ENCODE measurements at regions not wholly inside any gene's neighbourhood (a gene's known extent, or its start where the extent isn't known, plus 50 kb on each side); places are given as distances from the start of the nearest gene placed in this dataset.

DNA sequence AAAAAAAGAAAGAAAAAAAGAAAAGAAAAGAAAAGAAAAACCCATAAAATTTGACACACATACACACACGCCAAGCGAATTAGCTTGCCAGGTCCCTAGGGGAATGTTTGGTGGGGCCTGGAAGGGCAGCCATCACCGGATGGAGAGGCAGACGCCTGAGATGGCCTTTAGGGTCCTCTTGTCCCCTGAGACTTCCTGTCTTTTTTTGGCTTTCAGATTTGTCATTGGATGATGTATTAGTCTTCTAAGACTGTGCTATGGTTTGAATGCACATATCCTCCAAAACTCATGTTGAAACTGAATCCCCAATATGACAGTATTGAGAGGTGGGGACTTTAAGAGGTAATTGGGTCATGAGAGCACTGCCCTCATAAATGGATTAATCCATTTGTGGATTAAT is 211.8 kb downstream of the TOMM20 start:
- no peak for DNase-seq

DNA sequence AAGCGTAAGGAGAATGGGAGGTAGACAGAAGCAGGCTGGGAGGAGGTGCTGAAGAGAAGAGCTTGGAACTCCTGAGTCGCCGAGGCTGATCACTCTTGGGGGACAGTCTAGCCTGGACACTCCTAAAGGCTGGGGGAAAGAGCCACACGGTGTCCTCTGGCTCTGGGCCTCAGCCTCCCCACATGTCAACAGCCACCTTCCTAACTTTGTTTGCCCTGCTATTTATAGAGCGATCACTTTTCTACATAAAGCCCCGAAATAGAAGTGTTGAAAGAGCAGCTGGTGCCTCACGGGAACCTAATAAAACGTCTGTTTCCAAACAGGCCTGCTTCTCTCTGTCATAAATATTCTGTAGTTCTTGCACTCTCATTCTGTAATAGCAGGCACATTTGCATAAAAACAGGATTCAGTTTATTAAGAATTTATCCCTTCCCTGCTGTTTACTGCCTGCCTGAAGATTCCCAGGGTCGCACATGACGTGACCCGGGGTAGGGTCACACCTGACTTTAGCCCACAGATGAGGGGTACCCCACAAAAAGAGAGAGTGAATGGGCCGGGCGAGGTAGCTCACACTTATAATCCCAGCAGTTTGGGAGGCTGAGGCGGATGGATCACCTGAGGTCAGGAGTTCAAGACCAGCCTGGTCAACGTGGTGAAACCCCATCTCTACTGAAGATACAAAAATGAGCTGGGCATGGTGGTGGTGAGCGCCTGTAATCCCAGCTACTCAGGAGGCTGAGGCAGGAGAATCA is 212.5 kb downstream of the TOMM20 start:
- DNase-seq = peak in 2 of 3 experiments; percentile 31 to 65

DNA sequence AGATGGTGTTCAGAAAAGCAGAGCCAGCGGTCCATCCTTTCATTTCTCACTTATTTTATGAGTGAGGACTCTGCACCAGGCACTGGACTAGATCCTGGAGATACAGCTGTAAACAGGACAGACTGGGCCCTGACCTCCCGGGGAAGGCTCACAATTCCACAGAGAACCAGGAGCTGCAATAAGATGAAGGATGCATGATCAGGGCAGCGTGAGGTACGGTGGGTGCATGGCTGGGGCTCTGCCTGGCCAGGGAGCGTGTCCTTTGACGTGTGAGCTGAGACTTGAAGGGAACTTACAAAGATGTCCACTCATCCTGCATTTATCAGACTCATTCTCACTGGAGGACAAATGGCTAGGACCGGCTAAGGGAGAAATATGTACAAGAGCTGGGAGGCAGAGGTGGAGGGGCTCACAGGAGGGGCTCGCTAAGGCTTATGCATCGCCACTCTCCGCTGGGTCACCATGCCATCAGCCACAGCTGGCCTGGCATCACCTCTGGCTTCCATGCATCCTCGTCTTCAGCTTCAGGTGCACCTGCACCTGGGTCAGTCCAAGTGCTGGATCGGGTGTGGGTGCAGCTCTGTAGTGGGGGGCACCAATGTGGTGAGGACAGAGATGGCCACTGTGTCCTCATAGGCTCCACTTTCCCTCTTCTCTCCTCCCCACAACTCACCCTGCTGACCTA is 213.9 kb downstream of the TOMM20 start:
- no peak for DNase-seq

DNA sequence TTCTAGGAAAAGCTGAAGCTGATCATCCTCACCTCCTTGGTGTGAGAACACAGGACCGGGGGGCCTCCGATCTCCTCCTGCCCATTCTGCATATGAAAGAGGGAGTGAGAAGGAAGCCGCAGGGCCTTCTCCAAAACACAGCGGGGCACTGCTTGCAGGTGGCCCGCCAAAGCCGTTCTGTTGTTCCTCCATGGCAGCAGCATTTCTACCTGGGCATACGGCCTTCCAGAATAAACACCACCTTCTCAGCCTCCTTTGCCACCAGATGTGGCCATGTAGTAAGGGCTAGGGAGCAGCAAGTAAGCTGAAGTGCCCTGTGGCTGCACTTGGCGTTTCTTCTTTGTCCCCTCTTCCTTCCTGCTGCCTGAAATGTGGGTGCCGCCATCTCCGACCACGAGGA is 214.9 kb downstream of the TOMM20 start:
- DNase-seq = no peak

DNA sequence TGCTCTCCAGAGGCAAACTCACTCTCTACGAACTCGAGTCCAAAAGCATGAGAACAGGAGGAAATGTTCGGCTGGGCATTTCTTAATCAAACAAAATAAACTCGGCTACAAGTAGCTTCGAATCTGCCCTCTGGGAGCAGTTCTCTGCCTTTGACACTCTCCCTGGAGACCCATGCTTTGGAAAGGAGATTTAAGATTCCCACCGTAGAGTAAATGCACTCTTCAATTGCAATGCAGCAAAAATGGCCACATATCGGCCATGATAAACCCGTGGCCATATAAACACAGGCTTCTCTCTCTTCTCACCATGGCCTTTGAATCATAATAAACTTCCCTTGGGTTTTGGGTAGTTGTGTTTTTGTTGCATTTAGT is 215.4 kb downstream of the TOMM20 start:
- DNase-seq = no peak

DNA sequence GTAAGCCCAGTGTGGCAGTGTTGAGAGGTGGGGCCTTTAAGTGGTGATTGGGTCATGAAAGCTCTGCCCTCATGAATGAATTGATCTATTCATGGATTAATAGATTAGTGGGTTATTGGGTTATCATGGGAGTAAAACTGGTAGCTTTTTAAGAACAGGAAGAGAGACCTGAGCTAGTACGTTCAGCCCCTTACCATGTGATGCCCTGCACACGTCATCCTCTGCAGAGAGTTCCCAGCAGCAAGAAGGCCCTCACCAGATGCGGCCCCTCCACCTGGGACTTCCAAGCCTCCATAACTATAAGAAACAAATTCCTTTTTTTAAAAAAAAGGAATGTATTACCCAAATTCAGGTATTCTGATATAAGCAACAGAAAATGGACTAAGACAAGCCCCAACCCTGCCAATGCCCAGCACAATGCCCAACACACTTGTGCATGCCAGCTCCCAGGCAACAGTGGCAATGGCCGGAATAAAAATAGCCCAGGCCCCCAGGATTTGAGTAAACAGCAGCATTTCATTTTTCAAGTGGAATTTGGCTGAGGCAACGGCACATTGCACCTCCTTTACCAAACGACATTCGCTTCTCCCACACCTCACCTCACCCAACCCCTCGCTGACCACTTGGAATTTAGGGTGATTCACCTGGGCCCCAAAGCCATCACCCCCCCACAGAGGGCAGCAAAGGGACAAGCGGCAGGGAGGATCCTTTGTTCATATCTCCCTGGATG is 215.9 kb downstream of the TOMM20 start:
- DNase-seq = peak in 1 of 3 experiments; percentile 44

DNA sequence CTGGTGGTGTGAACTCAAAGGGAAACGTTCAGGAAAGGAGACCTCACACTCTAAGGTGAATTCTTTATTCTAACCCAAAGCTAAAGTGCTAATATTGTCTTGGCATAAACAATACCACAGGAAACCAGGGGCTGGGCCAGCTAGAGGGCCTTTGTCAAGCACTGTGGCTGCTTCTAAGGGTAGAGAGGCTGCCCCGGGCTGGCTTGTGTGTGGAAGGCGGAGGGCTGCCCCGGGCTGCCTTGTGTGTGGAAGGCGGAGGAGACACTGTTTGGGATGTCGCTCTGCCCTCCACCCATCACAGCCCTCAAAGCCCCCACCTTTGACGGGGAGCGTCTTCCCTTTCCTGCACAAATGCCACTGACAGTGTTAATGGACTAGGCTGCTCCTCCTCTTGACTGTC is 216.8 kb downstream of the TOMM20 start:
- no peak for DNase-seq

DNA sequence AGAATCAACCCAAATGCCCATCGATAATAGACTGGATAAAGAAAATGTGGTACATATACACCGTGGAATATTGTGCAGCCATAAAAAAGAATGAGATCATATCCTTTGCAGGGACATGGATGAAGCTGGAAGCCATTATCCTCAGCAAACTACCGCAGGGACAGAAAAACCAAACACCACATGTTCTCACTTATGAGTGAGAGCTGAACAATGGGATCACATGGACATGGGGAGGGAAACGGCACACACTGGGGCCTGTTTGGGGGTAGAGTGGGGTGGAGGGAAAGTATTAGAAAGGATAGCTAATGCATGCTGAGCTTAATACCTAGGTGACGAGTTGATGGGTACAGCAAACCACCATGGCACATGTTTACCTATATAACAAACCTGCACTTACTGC is 217.5 kb downstream of the TOMM20 start:
- peak in 1 of 3 experiments; percentile 13 for DNase-seq

DNA sequence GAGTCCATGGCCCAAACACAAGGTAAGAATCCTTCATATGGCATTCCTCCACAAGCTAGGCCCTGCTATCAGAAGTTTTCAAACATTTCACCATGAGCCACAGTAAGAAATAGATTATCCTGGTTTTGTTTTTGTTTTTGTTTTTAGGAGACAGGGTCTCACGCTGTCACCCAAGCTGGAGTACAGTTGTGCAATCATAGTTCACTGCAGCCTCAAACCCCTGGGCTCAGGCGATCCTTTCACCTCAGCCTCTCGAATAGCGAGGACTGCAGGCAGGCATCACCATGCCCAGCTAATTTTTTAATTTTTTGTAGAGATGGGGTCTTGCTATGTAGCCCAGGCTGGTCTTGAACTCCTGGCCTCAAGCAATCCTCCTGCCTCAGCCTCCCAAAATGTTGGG is 218.8 kb downstream of the TOMM20 start:
- DNase-seq = no peak

DNA sequence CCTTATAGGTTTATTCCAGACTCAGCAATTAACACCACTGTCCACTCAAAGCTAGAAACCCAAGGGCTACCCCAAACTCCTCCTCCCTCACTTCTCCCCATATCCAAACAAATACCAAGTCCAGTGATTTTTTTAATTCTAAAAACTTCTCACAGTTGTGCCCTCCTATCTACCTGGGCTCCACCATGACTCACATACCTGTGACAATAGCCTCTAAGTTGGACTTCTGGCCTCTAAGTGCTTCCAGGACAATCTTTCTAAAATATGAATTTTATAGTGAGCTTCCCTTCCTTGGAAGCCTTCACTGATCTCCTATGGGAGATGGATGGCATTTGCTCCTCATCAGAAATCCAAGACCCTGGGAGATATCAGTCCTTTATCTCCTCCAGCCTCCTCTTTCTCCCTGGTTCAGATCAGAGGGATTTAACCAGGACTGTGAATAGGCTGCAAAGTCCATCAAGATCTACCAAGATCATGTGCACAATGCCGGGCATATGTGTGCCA is 219.3 kb downstream of the TOMM20 start:
- DNase-seq = no peak

DNA sequence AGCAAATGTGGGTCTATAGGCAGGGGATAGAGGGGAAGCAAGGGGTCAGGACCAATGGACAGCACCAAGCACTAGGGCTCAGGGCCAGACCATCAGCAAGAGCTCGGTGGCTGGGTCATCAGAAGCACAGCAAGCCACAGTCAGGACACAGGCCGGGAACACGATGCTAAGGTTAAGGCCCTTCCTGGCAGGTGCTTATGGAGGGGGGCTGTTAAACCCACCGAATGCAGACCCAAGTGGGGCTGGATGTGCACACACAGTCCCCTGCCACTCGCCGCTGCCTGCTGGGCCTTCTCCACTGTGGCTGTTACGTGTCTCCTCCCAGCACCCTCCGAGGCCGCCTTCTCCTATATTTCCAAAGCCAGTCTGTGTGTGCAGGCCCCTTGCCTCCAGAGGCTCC is 220.1 kb downstream of the TOMM20 start:
- no peak for DNase-seq

DNA sequence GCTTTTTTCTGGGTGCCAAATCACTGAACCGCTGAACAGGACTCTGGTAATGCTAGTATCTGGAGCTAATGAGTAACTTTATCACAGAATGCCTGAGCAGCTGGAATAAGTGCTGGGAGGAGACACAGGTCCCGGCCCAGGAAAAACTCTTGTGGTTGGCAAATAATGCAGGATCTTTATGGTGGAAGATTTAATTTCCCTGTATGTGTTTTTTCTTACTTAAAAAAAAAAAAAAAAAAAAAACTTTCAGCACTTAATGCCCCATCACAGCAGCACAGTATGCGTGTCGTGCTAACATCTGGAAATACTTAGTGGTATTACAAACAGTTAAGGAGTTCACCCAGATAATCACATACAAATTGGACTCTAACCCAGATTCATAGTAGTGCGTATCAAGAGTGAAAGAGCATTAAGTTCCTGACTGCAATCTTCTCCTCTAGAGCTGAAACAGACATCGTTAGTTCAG is 220.7 kb downstream of the TOMM20 start:
- DNase-seq = no peak

DNA sequence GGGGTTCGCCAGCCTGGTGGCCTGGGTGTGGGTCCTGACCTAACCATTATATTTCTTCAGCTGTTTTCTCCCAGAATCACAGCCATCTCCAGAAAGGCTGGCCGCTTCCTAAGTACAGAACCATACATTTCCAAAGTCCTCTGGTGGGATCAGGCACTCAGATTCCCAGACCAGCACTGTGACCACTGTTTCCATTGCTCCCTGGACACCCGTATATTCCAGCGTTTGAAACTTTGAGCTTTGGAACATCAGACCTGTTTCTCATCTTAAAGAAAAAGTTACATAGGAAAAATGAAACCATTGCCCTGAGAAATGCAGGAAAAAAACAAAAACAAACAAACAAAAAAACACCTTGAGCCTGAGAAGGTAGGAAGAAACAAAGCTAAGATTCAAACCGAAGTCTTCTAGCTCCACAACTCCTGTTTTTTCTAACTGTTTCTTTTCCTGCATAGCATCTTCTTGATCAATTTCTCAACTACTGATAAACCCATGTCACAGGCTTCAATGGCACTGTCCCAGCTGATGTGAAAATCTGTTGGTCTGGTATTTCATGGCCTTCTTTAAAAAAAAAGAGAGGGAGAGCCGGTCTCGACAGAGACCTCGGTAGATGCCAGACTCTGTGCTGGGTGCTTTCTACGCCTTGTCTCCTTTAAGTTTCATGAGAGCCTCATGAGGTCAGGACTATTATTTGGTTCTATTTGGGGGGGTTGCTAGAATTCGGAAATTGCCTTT is 221.3 kb downstream of the TOMM20 start:
- DNase-seq = no peak

DNA sequence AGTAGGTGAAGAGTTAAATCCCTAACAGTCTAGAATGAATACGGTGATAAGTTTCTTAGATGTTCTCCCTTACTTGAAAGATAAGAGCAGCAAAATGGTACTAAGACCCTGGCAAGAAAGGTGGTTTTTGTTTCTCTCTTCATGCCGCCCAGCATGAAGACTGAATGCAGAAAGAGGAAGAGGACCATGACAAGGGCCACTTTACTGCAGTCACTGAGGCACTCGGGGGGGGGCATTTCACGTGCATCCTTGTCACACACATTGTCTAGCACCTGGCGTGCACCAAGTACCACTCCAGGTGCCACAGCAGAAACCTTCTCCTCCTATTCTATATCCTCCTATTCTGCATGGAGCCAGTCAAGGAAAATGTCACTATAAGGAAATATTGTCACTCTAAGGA is 222.0 kb downstream of the TOMM20 start:
- DNase-seq = peak in 1 of 3 experiments; percentile 74

DNA sequence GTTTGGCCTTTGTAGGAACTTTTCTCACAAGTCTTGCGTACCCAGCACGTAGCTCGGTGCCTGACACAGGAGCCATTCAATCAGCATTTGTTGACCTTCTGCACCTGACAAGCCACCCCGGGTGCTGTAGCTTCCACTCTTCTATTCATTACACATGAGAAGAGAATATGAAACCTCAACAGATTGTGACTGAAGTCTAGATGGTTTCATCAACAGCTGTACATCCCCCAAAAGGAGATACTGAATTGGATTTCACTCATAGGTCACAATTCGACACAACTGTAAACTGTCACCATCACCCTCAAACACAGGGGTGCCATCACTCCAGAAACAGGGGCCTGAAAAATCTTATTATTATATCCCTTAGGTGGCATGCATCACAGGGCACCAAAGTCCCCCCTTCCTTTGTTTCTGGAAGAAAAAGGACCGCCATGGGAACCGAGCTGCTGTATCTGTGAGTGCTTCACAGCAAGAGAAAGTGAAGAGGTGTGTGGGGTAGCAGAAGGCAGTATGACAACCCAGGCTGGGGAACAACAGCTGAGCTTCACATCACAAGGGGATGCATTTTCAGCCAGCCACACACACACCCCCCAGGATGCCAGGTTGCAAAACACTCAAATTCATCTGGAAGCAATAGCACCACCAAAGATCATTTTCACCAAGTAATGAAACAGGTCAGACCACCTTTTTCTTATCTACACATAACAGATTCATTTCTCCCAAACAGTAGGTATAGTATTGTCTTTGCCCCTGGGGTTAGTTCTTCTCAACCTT is 225.7 kb downstream of the TOMM20 start:
- no peak for DNase-seq

DNA sequence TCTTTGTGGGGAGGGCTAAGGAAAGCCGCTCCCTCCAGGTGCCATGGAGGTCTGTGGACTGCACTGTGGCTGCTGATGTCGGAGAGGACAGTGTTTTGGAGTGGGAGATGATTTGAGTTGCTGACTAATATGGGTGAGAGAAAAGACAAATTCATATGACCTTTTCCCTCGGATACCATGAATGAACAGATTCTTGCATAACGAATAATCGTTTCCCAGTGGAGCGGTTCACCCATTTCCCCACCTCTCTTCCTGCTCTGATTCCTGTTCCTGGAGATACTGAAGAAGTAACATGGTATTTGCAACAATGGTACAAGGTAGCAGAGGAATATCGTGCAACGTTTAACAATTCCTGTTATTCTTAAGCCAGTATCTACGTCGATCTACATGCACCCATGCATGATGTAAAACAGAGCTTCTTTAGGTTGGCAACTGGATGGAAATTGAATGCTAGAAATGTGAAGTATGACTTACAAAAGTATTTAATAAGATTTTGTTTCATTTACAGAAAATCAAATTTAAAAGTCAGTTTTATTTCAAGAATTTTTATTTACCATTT is 227.1 kb downstream of the TOMM20 start:
- no peak for DNase-seq

DNA sequence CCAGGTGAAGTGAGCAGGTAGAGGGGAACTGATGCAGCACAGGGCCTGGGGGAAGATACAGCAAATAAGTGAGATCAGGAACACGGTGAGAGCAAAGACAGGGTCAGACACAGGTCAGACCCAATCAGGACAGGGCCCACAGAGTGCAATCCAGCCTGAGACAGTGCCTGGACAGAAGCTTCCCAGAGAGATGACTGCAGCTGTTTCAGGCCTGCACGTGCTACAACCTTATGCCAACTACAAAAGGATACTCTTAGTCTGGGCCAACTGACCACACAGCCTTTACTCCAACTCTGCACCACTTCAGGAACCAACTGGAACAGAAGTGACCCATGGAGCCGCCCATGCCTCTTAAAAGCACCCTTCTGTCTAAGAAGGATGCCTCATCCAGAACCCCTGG is 228.0 kb downstream of the TOMM20 start:
- no peak for DNase-seq

DNA sequence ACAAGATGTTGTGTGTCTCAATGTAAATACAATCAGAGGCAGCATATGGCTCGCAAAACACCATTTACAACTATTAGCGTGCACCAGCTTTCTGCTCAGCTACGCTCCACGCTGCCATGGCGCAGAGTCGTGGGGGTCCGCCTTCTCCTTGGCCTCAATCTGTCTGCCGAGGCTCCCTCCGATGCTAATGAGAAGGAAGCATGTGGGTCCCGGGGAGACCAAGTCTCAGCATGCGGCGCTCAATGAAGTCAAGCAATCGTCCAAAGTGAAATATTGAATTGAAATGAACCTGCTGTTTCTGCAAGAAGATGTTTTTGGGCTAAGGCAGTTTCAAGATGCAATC is 228.9 kb downstream of the TOMM20 start:
- DNase-seq = no peak

DNA sequence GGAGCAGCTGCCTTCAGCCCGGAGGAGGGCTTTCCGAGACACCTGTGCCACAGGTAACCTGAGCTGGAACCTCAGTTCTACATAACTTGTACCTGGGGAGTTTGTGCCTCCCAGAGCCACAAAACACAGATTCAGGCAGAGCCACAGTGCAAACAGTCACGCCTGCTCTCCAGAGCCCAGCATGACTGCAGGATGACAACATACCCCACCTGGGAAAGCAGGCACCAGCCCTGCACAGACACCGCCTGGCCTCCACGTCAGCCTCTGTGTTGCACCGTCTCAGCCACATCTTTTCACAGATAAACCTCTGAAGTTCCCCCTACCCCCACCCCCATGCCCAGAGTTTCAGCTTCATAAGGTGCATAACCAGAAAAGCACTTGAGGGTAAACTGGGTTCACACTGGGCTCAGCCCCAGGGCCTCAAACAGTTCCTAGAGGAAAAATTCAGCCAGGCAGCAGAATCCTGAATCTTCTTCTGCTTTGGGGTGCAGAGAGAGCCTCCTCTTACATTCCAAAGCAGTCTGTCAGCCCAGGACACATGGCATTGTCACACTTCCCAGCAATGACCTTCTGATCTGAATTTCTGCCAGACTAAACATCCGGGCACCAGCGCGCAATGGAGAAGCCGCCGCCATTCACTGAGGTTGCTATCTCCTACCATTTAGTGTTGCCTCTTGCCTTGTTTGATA is 229.5 kb downstream of the TOMM20 start:
- DNase-seq = peak; percentile 59 to 79 (median 76)

DNA sequence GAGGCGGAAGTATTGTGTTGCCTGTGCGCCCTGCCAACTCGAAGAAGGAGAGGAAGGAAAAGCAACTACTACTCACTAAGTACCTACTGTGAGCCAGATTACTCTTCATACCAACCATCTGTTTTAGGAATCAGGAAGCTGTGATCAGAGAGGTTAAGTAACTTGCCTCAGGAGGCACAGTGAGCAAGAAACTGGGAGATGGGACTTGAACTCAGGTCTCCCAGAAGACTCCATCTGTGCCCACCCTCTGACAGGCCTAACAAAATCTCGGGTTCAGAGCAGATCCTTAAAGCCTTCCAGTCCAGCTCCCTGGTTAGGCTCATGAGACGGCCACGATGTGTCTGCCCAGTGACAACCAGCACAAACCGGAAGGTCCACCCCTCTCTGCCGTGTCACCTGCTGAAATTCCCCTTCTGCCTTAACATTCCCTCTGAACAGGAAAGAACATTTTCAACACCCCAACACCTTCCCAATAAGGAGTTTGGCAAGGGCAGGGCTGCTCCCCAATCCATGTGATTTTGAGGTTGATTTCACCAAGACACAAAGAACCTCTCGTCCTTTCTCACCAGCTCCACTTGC is 230.1 kb downstream of the TOMM20 start:
- DNase-seq = no peak

All from NCI-H1417 (cell line).